SU-DHL-6 (cell line): ENCODE measurements at regions not wholly inside any gene's neighbourhood (a gene's known extent, or its start where the extent isn't known, plus 50 kb on each side); places are given as distances from the start of the nearest gene placed in this dataset.
"Not testable (repeated sequence)": the region's sequence is repeated elsewhere in the genome, so short reads cannot be mapped to it uniquely, and the experiment has no call there.

ENCODE experiments used
- H2AFZ ChIP-seq: fragments of 200-600 bp; sonication (generic); 2 replicates; pipeline ENCODE4 v1.6.1; 2014; ENCODE audit warnings: low read depth, mild to moderate bottlenecking, moderate library complexity, mixed read lengths, antibody characterized with exemption, low read length; ENCODE audit not compliant: severe bottlenecking
- H3F3A ChIP-seq: fragments of 200-600 bp; shearing (Covaris generic); 2 replicates; pipeline ENCODE4 v1.6.0; 2016; ENCODE audit warnings: antibody characterized with exemption, mild to moderate bottlenecking; ENCODE audit not compliant: insufficient read depth
- H3K27ac ChIP-seq: fragments of 200-600 bp; sonication (generic); 2 replicates; pipeline ENCODE4 v1.5.1; 2016; ENCODE audit warnings: low read depth, mild to moderate bottlenecking, low read length, moderate library complexity, mixed read lengths
- H3K27me3 ChIP-seq: fragments of 200-600 bp; sonication (generic), shearing (Covaris generic); 2 replicates; pipeline ENCODE4 v1.6.0; 2014; ENCODE audit warnings: mild to moderate bottlenecking, low read length
- H3K36me3 ChIP-seq: fragments of 200-600 bp; sonication (generic); 2 replicates; pipeline ENCODE4 v1.6.1; 2014; ENCODE audit warnings: mild to moderate bottlenecking, low read length, mixed read lengths
- H3K4me2 ChIP-seq: fragments of 300-600, 200-600 bp; shearing (Covaris generic), sonication (generic); 2 replicates; pipeline ENCODE4 v1.6.0; 2014; ENCODE audit warnings: low read length, low read depth, mild to moderate bottlenecking; ENCODE audit not compliant: poor library complexity, severe bottlenecking
- H3K4me3 ChIP-seq: fragments of 200-600 bp; sonication (generic); 2 replicates; pipeline ENCODE4 v1.5.1; 2014; ENCODE audit warnings: antibody characterized with exemption, low read length, mild to moderate bottlenecking, mixed read lengths; ENCODE audit not compliant: insufficient read depth, poor library complexity, severe bottlenecking
- H3K79me2 ChIP-seq: fragments of 200-600 bp; sonication (generic); 2 replicates; pipeline ENCODE4 v1.6.1; 2014; ENCODE audit warnings: mild to moderate bottlenecking, low read length, moderate library complexity; ENCODE audit not compliant: insufficient read depth
- H3K9ac ChIP-seq: fragments of 200-600 bp; sonication (generic); 2 replicates; pipeline ENCODE4 v1.7.0; 2014; ENCODE audit warnings: mild to moderate bottlenecking, low read length
- H3K9me2 ChIP-seq: fragments of 200-600 bp; sonication (generic); replicated peaks from 2 replicates; pipeline ENCODE4 v1.6.1; 2014; ENCODE audit warnings: low read length; ENCODE audit not compliant: insufficient read depth
- H3K9me3 ChIP-seq: fragments of 200-600 bp; sonication (generic); 2 replicates; pipeline ENCODE4 v1.6.1; 2014; ENCODE audit warnings: low read length, mixed read lengths; ENCODE audit not compliant: insufficient read depth
- H4K20me1 ChIP-seq: fragments of 200-600 bp; sonication (generic); 2 replicates; pipeline ENCODE4 v1.6.1; 2014; ENCODE audit warnings: low read depth, mild to moderate bottlenecking, antibody characterized with exemption, low read length, moderate library complexity, mixed read lengths
- EZH2phosphoT487 ChIP-seq: fragments of 200-600 bp; sonication (generic), shearing (Covaris generic); conservative IDR thresholded peaks from 2 replicates; pipeline ENCODE4 v1.6.1; 2018; ENCODE audit warnings: mild to moderate bottlenecking, antibody characterized with exemption, low read length, moderate library complexity, mixed read lengths
- TF ChIP-seq, protein P1 (sequence below): fragments of 200-600 bp; sonication (generic); IDR thresholded peaks from one replicate; pipeline ENCODE4 v1.5.1; 2017; ENCODE audit warnings: antibody characterized with exemption, mild to moderate bottlenecking, low read length, moderate library complexity; ENCODE audit not compliant: insufficient read depth, poor library complexity, severe bottlenecking

DNA sequence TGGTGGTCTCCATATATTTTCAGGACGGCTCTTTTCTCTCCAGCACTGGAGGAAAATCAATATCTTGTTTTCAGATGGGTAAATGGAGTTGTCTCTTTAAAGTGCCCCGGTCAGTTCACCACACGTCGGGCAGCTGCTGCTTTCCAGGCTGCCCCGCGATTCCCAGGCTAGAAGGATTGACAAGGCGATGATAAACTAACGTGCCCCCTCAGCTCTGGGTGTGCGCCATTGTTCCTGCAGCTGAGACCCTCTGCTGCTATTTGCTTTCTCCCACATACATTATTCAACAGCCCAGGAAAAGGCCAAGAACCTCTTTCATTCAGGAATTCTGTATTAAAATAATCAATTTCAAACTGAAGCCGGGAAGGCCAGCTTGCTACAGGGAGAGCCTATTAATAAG is 254.5 kb downstream of the SOX3 start:
- Histone ChIP-seq H2AFZ (no peak overlapping the region), H3K27me3 (no peaks in the 10 kb centered on the region), H3K36me3 (no peaks in the 10 kb centered on the region), H3K79me2 (no peaks in the 10 kb centered on the region), H4K20me1 (no peaks in the 10 kb centered on the region), H3K9me3 (no peaks in the 10 kb centered on the region), H3K9ac (no peak overlapping the region), H3K27ac (no peak overlapping the region), H3K4me3 (no peak overlapping the region), H3K4me2 (no peak overlapping the region), H3K9me2 (no peaks in the 10 kb centered on the region), H3F3A (no peaks in the 10 kb centered on the region)
- no peak for TF ChIP-seq EZH2phosphoT487
- TF ChIP-seq, protein P1, sequence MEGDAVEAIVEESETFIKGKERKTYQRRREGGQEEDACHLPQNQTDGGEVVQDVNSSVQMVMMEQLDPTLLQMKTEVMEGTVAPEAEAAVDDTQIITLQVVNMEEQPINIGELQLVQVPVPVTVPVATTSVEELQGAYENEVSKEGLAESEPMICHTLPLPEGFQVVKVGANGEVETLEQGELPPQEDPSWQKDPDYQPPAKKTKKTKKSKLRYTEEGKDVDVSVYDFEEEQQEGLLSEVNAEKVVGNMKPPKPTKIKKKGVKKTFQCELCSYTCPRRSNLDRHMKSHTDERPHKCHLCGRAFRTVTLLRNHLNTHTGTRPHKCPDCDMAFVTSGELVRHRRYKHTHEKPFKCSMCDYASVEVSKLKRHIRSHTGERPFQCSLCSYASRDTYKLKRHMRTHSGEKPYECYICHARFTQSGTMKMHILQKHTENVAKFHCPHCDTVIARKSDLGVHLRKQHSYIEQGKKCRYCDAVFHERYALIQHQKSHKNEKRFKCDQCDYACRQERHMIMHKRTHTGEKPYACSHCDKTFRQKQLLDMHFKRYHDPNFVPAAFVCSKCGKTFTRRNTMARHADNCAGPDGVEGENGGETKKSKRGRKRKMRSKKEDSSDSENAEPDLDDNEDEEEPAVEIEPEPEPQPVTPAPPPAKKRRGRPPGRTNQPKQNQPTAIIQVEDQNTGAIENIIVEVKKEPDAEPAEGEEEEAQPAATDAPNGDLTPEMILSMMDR = no peak

DNA sequence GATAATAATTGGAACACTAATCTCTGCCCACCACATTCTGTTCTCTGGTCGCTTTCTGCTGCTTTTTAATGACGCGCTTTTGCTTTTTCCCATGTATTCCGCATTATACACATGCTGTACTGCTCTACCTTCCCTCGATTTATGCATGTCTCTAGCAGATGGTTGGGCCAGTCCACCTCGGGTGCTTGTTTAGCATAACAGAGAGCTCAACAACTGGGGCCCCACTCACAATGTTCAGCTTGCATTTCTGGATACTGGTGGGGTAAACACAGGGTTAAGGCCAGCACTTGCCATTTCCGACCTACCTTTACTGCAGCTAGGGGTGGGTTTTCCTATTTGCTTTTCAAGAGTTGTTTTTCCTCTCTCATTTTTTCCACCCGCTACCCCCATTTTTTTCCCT is 255.8 kb downstream of the SOX3 start:
- TF ChIP-seq, protein P1 = no peak
- no peak for TF ChIP-seq EZH2phosphoT487
- H2AFZ ChIP-seq = no peak overlapping the region
- no peaks in the 10 kb centered on the region for H3K79me2 ChIP-seq
- H3K9ac ChIP-seq = no peak overlapping the region
- H3K27me3 ChIP-seq = no peaks in the 10 kb centered on the region
- no peaks in the 10 kb centered on the region for H3K9me3 ChIP-seq
- H3K27ac ChIP-seq = no peak overlapping the region
- no peak overlapping the region for H3K4me3 ChIP-seq
- H3K36me3 ChIP-seq = no peaks in the 10 kb centered on the region
- no peak overlapping the region for H3K4me2 ChIP-seq
- H3K9me2 ChIP-seq = no peaks in the 10 kb centered on the region
- no peaks in the 10 kb centered on the region for H4K20me1 ChIP-seq
- H3F3A ChIP-seq = no peaks in the 10 kb centered on the region

DNA sequence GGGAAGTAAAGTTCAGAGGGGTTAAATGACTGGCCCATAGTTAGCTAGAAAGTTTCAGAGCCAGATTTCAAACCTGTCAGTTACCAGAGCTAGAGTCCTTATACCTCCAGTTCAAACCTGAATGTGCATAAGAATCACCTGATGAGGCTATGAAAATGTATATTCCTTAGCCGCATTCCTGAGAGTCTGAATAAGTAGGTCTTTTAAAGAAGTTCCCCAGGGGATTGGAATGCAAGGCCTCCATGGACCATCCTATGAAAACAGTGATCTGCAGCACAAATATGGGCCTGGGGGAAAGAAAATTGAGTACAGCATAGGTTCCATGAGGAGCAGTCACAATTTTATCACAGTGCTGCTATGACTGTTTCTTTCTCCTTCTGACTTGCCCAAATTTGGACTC is 263.9 kb upstream of the CXorf66 start:
- H3K9ac ChIP-seq = no peak overlapping the region
- H3F3A ChIP-seq = no peaks in the 10 kb centered on the region
- no peak overlapping the region for H2AFZ ChIP-seq
- no peak overlapping the region for H3K4me2 ChIP-seq
- no peak for TF ChIP-seq EZH2phosphoT487
- TF ChIP-seq, protein P1 = no peak
- no peaks in the 10 kb centered on the region for H3K9me2 ChIP-seq
- no peak overlapping the region for H3K27ac ChIP-seq
- H3K36me3 ChIP-seq = no peaks in the 10 kb centered on the region
- H3K27me3 ChIP-seq = no peaks in the 10 kb centered on the region
- no peaks in the 10 kb centered on the region for H3K79me2 ChIP-seq
- no peak overlapping the region for H3K4me3 ChIP-seq
- no peaks in the 10 kb centered on the region for H3K9me3 ChIP-seq
- no peaks in the 10 kb centered on the region for H4K20me1 ChIP-seq

DNA sequence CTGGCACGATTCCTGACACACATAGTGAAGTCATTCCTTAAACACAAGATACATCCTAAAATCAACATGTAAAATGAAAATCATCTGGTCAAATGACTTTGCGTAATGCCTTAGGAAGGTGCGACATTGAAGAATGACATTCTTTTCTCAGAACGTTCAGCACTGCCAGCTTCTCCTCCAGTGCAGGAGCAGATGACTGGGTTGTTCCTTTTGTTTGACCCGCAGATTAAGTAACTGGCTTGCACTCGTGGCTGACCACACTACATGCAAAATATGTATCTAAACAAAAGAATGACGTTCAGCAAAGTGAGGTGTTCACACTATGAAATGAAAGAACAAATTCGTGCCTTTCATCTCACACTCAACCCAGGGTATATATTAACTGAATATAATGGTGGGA is 260.7 kb upstream of the CXorf66 start:
- not testable (repeated sequence) for H3F3A ChIP-seq, H4K20me1 ChIP-seq, H3K4me3 ChIP-seq, H3K9ac ChIP-seq, H3K9me2 ChIP-seq, H3K27ac ChIP-seq, H3K36me3 ChIP-seq, H2AFZ ChIP-seq, H3K79me2 ChIP-seq, H3K27me3 ChIP-seq, H3K9me3 ChIP-seq, H3K4me2 ChIP-seq

DNA sequence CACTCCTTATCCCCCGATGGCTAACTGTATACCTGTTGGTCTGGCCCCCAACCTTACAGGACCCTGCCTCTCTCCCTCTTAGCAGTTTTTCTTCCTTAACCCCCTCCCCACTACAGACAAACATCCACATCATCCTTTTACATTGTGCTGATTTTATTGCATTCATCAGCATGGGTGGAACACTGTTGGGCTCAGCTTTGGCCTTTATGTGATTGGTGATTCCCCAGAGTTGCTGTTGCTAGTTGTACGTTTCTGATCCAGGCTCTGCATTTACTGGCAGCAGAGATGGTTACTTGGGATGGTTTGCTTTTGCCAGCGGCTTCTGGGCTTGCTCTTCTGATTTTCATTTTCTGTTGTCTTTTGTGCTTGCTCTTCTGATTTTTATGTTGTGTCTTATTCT is 250.6 kb upstream of the CXorf66 start:
- not testable (repeated sequence) for H3K4me3 ChIP-seq, H3K9ac ChIP-seq, H3K9me3 ChIP-seq, H3K27ac ChIP-seq, H2AFZ ChIP-seq, H3K9me2 ChIP-seq, H3K36me3 ChIP-seq, H3K4me2 ChIP-seq, H3K79me2 ChIP-seq, H4K20me1 ChIP-seq, H3F3A ChIP-seq, H3K27me3 ChIP-seq

DNA sequence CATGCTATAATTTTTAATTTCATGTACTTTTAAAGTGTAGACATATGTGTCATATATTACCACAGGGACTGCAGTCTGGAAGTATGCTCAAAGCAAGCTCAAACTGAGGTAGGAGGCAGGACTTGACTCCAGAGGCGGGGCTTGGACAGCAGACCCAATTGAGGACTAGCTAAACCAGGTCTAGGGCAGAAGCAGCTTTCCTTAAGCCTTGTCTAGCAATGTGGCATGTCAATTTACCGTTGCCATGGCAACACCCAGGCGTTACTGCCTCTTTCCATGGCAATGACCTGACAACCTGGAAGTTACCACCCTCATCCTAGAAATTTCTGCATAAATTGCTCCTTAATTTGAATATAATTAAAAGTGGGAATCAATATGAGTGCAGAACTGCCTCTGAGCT is 249.2 kb upstream of the CXorf66 start:
- H3K9me2 ChIP-seq, H3K9ac ChIP-seq, H3K79me2 ChIP-seq, H2AFZ ChIP-seq, H3F3A ChIP-seq, H4K20me1 ChIP-seq, H3K27ac ChIP-seq, H3K4me2 ChIP-seq, H3K9me3 ChIP-seq, H3K4me3 ChIP-seq, H3K27me3 ChIP-seq, H3K36me3 ChIP-seq: not testable (repeated sequence)
